Heart left ventricle (tissue), 16 donors: ENCODE measurements at regions not wholly inside any gene's neighbourhood (a gene's known extent, or its start where the extent isn't known, plus 50 kb on each side); places are given as distances from the start of the nearest gene placed in this dataset.

Experiments
- ATAC-seq, 4 donors: fragments of 200-7000 bp; cut with Tn5 transposase; one replicate each; pipeline ENCODE4 v1.9.1; 2020 to 2022; ENCODE audit warnings: moderate library complexity in 4 of 4, mild to moderate bottlenecking in 3 of 4, moderate number of reproducible peaks in 1 of 4
- DNase-seq, 5 donors: peaks; one replicate each; pipeline ENCODE4 v3.0.0-alpha.2; 2020
- H3K27ac ChIP-seq, 12 donors: fragments of 200-600 bp; sonication (generic) in 4 of 12; one replicate each; pipeline versions ENCODE4 v1.5.0 to v1.8.0; 2016 to 2022; ENCODE audit warnings: mild to moderate bottlenecking in 2 of 12
- H3K27me3 ChIP-seq, 9 donors: fragments of 200-600 bp; sonication (generic) in 2 of 9; one replicate each; pipeline versions ENCODE4 v1.5.1 to v1.8.0; 2016 to 2022; ENCODE audit warnings: mild to moderate bottlenecking in 3 of 9
- H3K36me3 ChIP-seq, 9 donors: fragments of 200-600 bp; sonication (generic) in 2 of 9; one replicate each; pipeline versions ENCODE4 v1.5.0 to v1.8.0; 2018 to 2022; ENCODE audit warnings: mild to moderate bottlenecking in 2 of 9
- H3K4me1 ChIP-seq, 12 donors: fragments of 200-600 bp; sonication (generic) in 4 of 12; one replicate each; pipeline versions ENCODE4 v1.5.0 to v1.8.0; 2016 to 2022; ENCODE audit warnings: mild to moderate bottlenecking in 3 of 12
- H3K4me3 ChIP-seq, 12 donors: fragments of 200-600 bp; sonication (generic) in 4 of 12; one replicate each; pipeline versions ENCODE4 v1.5.0 to v1.8.0; 2017 to 2022; ENCODE audit warnings: mild to moderate bottlenecking in 9 of 12, moderate library complexity in 4 of 12
- H3K9me3 ChIP-seq, 12 donors: fragments of 200-600 bp; sonication (generic) in 4 of 12; one replicate each; pipeline versions ENCODE4 v1.5.0 to v1.8.0; 2016 to 2022; ENCODE audit warnings: mild to moderate bottlenecking in 1 of 12
- POLR2A ChIP-seq, 2 donors: fragments of 450-650 bp; IDR thresholded peaks; one replicate each; pipeline ENCODE4 v1.6.1; 2017; ENCODE audit warnings: antibody characterized with exemption in 2 of 2, mild to moderate bottlenecking in 2 of 2, moderate library complexity in 2 of 2
- WGBS, 4 donors: extraction: QIAGEN DNeasy Blood & Tissue Kit in 2 of 4; methylation state at CpG; one replicate each; pipeline versions ENCODE4 v1.1.5 to v1.1.7; 2013 to 2018; 5-methylcytosine and 5-hydroxymethylcytosine counted together
- intact Hi-C, 10 donors: fragments of 100-400 bp; cut with DNase I; formaldehyde crosslinking; loops; one replicate each; pipeline versions ENCODE4 v1.11.1 to v1.14.2; 2022
- TF ChIP-seq, protein P1 (sequence below), 12 donors: fragments of 200-600 bp; sonication (generic) in 4 of 12; IDR thresholded peaks; one replicate each; pipeline versions ENCODE4 v1.5.0 to v1.8.0; 2018 to 2022; ENCODE audit warnings: antibody characterized with exemption in 12 of 12, mild to moderate bottlenecking in 5 of 12
- donor health status: ischemic (EF 13 %, LVEDD 7.1; RV severe dilation, severe dysfunction).
- donor health status: healthy with polysubstance abuse.
- donor health status: DM: no; HTN: yes; CAD: no.
- donor health status: DM: no; HTN: no; CAD: no.
- donor health status: ischemic (EF 25% LVEDD 6.9; RV normal size, moderate dysfunction).
- donor health status: ischemic (EF 25% LVEDD 5.7; RV mildly dilated, moderate dysfunction).
- donor health status: healthy.
- donor health status: DM: yes; HTN: yes; CAD: no.
- donor health status: ischemic (EF 35%, LVEDD 5.7; RV mildly dilated, moderate dysfunction).
- donor health status: nonischemic (EF 11% LVEDD 7.7; RV severe dilation, severe dysfunction).
- donor health status: DM: yes; HTN: yes; CAD: no.
- donor health status: PGD.
- donor health status: ischemic (EF 29% LVEDD 5.4; RV normal size, mild dysfunction).
- donor health status: nonischemic (EF 23%, LVEDD 6.1; RV moderate dilation, normal function).

DNA sequence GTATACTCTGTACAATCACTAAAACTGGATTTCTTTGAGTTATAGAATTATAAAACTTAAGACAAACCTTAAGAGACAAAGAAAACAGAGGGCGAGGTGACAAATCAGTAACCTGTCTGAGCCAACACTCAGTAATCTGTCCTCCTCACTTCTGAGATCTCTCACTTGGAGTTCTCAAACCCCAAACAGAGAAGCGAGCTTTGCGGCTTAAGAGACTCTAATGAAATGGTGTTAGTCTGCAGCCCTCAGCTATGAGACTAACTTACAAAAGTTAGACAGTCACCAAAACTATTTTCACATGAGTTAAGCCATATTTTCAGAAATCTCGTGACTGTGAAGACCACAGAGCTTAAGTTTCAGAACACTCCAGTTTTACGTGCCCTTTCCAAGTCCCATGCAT lies 140.6 kb downstream of the TMX3 start:
- Histone ChIP-seq H3K27ac (no peak overlapping the region), H3K9me3 (peaks cover 0 to 19% (median 0%) of the 10 kb centered on the region in 12 donors), H3K36me3 (no peaks in the 10 kb centered on the region), H3K27me3 (no peaks in the 10 kb centered on the region), H3K4me3 (no peak overlapping the region), H3K4me1 (no peaks in the 10 kb centered on the region)
- 83 to 88% (median 87%) methylated on average over 5 of the region's 5 CpGs for WGBS, 4 donors
- TF ChIP-seq POLR2A (IDR thresholded peaks at IDR 0.05), result no peak
- TF ChIP-seq, protein P1, sequence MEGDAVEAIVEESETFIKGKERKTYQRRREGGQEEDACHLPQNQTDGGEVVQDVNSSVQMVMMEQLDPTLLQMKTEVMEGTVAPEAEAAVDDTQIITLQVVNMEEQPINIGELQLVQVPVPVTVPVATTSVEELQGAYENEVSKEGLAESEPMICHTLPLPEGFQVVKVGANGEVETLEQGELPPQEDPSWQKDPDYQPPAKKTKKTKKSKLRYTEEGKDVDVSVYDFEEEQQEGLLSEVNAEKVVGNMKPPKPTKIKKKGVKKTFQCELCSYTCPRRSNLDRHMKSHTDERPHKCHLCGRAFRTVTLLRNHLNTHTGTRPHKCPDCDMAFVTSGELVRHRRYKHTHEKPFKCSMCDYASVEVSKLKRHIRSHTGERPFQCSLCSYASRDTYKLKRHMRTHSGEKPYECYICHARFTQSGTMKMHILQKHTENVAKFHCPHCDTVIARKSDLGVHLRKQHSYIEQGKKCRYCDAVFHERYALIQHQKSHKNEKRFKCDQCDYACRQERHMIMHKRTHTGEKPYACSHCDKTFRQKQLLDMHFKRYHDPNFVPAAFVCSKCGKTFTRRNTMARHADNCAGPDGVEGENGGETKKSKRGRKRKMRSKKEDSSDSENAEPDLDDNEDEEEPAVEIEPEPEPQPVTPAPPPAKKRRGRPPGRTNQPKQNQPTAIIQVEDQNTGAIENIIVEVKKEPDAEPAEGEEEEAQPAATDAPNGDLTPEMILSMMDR (IDR thresholded peaks at IDR 0.05), result no peak
- ATAC-seq (no peak), DNase-seq (no peak)
- intact Hi-C loops, result no loop called here

DNA sequence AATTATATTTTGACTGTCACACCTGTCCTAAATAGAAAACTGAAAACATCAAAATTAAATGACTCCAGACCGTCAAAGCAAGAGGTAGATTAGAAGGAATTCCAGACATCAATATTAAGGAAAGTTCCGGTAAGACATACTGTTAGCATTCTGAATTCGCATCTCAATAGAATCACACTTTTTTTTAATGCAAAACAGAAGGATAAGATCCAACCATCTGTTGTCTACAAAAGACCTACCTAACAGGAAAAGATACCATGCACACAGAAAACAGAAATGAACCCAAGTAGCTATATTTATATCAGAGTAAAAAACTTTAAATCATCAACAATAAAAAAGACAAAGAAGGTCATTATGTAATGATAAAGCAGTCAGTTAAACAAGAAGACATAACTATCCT lies 145.0 kb downstream of the TMX3 start:
- DNase-seq (no peak), ATAC-seq (no peak)
- H3K4me3 ChIP-seq, result no peak overlapping the region
- H3K4me1 ChIP-seq, result no peaks in the 10 kb centered on the region
- no peaks in the 10 kb centered on the region for H3K36me3 ChIP-seq
- intact Hi-C loops, result no loop called here
- H3K27me3 ChIP-seq, result no peaks in the 10 kb centered on the region
- peaks cover 0 to 19% (median 0%) of the 10 kb centered on the region in 12 donors for H3K9me3 ChIP-seq
- no peak overlapping the region for H3K27ac ChIP-seq
- WGBS, 4 donors, result 72 to 90% (median 83%) methylated on average over 3 of the region's 3 CpGs
- TF ChIP-seq, protein P1 (IDR thresholded peaks at IDR 0.05), result no peak
- TF ChIP-seq POLR2A (IDR thresholded peaks at IDR 0.05), result no peak

DNA sequence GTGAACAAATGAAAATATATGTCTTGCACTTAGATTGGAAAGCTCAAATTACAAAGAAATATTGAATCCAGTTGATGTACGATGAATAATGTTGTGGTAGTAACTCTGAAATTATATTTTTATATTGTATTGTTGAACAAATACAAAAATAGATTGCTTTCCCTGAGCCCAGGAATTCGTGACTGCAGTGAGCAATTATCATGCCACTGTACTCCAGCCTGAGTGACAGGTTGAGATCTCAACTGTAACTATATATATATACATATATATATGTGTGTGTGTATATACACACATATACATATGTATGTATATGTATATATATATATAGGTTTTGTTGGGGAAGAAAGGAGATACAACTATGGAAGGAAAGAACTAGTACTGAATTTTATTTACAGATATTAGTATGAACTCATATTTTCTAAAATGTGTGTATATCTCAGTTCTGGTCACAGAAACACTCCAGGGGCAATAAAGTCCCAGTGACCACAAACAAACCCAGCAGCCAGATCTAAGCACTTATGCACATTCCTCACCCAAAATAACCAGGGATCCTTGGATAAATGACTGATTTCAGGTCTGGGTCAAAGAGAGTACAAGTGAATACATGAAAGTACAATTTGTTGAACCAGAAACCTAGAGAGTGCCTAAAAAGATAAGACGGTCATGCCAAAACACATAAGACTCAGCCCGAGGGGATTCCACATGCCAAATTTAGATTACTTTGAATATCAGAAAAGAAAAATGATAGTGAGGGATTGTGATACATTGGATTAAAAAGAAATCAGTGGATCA lies 146.3 kb downstream of the TMX3 start:
- no peak for TF ChIP-seq POLR2A (IDR thresholded peaks at IDR 0.05)
- TF ChIP-seq, protein P1 (IDR thresholded peaks at IDR 0.05), result no peak
- no peak for ATAC-seq
- peaks cover 0 to 19% (median 0%) of the 10 kb centered on the region in 12 donors for H3K9me3 ChIP-seq
- no peaks in the 10 kb centered on the region for H3K36me3 ChIP-seq
- H3K27me3 ChIP-seq, result no peaks in the 10 kb centered on the region
- H3K27ac ChIP-seq, result no peak overlapping the region
- DNase-seq, result no peak
- H3K4me3 ChIP-seq, result no peak overlapping the region
- intact Hi-C loops, result no loop called here
- WGBS, 4 donors, result 29 to 40% (median 36%) methylated on average over 4 of the region's 4 CpGs
- no peaks in the 10 kb centered on the region for H3K4me1 ChIP-seq

DNA sequence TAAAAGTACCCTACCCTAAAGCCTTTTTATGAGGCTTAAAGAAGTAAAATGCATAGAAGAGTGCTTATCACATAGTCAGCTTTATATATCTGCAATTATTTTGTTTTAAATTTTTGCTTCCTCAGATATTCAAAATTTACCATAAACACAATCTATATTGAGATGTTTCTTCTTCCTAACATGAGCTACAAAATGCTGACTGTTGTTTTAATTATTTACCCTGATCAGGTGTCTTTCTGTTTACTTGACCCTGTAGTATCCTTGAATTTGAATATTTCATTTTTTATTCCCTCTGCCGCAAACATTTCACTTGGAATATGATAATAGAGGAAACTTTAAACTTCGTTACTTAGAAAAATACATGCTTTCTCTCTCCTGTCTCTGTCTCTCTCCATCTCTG lies 147.9 kb downstream of the TMX3 start:
- Histone ChIP-seq H3K27ac (no peak overlapping the region), H3K36me3 (no peaks in the 10 kb centered on the region), H3K27me3 (no peaks in the 10 kb centered on the region), H3K4me3 (no peak overlapping the region), H3K4me1 (no peaks in the 10 kb centered on the region), H3K9me3 (peaks cover 0 to 10% (median 0%) of the 10 kb centered on the region in 12 donors)
- TF ChIP-seq, protein P1 (IDR thresholded peaks at IDR 0.05), result no peak
- no peak for TF ChIP-seq POLR2A (IDR thresholded peaks at IDR 0.05)
- DNase-seq, result no peak
- WGBS, 4 donors, result 67 to 93% (median 90%) methylated on average over 2 of the region's 2 CpGs
- no peak for ATAC-seq
- intact Hi-C loops, result no loop called here
